Dendritic cell treated with granulocyte-macrophage colony-stimulating factor and Interleukin-4, amounts not matched to agents 40 ng/mL and 50 ng/mL, for 4 days (primary cell): ENCODE measurements at regions not wholly inside any gene's neighbourhood (a gene's known extent, or its start where the extent isn't known, plus 50 kb on each side); places are given as distances from the start of the nearest gene placed in this dataset.

ENCODE experiments used
- H3K27ac Mint-ChIP-seq: one replicate; pipeline ENCODE4 v1.8.0; 2022; ENCODE audit warnings: mild to moderate bottlenecking, mixed read lengths
- H3K27me3 Mint-ChIP-seq: one replicate; pipeline ENCODE4 v1.8.0; 2022; ENCODE audit warnings: mild to moderate bottlenecking, mixed read lengths
- H3K36me3 Mint-ChIP-seq: one replicate; pipeline ENCODE4 v1.8.0; 2022; ENCODE audit warnings: low read depth, mixed read lengths
- H3K4me1 Mint-ChIP-seq: one replicate; pipeline ENCODE4 v1.8.0; 2022; ENCODE audit warnings: low read depth, mixed read lengths
- H3K4me3 Mint-ChIP-seq: one replicate; pipeline ENCODE4 v1.8.0; 2022; ENCODE audit warnings: mild to moderate bottlenecking, moderate library complexity, mixed read lengths
- H3K9me3 Mint-ChIP-seq: one replicate; pipeline ENCODE4 v1.8.0; 2022; ENCODE audit warnings: mixed read lengths
- intact Hi-C: fragments of 100-400 bp; cut with micrococcal nuclease; formaldehyde crosslinking; loops from one replicate; pipeline ENCODE4 v1.15.0; 2022

DNA sequence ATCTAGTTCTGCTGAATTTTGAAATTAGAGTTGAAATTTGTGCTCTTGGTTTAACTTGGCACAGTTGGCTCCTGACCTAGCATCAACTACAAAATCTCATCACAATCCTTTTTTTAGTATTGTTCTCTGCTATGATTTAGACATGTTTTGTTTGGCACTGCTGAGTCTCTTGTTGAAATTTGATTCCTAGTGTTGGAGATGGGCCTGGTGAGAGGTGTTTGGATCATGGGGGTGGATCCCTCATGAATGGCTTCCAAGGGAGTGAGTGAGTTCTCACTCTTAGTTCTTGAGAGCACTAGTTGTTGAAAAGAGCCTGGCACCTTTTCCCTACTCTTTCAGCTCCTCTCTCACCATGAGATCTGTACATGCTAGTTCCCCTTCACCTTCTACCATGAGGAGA lies 605.6 kb upstream of the SLC39A10 start:
- no peak overlapping the region for H3K27ac Mint-ChIP-seq
- H3K4me3 Mint-ChIP-seq = no peak overlapping the region
- intact Hi-C loops = no loop called here
- no peaks in the 10 kb centered on the region for H3K27me3 Mint-ChIP-seq
- no peaks in the 10 kb centered on the region for H3K9me3 Mint-ChIP-seq
- H3K4me1 Mint-ChIP-seq = no peaks in the 10 kb centered on the region
- H3K36me3 Mint-ChIP-seq = no peaks in the 10 kb centered on the region

DNA sequence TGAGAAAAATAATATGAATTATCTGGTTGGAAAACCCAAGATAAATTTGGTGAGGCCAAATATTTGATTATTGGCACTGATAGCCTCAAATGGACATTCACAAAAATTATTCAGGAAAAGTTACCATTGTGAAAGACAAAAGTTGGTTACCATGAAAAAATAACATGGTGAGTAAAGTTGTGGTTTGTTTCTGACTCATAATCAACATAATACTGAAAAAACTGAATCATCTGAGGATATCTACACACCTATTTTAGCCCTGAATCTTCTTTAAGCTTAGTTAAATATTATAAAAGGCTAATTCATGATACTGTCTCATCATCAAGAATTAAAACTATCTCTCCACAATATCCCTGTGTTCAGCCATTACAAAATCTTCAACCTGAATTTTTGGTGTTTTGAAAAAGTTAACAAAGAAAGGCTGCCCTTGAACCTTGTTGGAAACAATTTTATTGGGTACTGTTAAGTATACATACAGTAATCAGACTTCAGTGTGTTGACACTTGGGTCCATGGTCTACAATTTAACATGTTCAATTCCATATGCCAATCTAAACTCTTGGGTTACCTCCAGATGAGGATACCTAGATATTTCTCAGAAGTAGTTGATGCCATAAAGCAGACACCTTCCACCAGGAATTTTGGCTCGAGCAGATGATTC lies 607.5 kb upstream of the SLC39A10 start:
- Mint-ChIP-seq H3K4me3 (no peak overlapping the region), H3K27ac (no peak overlapping the region), H3K36me3 (no peaks in the 10 kb centered on the region), H3K27me3 (no peaks in the 10 kb centered on the region), H3K9me3 (no peaks in the 10 kb centered on the region), H3K4me1 (no peaks in the 10 kb centered on the region)
- intact Hi-C loops = no loop called here

DNA sequence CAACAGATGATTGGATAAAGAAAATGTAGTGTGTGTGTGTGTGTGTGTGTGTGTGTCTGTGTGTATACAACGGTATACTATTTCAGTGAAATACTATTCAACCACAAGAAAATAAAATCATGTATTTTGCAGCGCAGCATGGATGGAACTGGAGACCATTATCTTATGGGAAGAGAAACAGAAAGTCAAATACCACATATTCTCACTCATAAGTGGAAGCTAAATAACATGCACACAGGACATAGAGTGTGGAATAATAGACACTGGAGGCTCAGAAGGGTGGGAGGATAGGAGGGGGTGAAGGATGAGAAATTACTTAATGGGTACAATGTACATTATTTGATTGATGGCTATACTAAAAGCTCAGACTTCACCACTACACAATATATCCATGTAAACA lies 609.1 kb upstream of the SLC39A10 start:
- Mint-ChIP-seq H3K4me1 (no peaks in the 10 kb centered on the region), H3K27me3 (no peaks in the 10 kb centered on the region), H3K4me3 (no peak overlapping the region), H3K36me3 (no peaks in the 10 kb centered on the region), H3K9me3 (no peaks in the 10 kb centered on the region), H3K27ac (no peak overlapping the region)
- intact Hi-C loops = no loop called here

DNA sequence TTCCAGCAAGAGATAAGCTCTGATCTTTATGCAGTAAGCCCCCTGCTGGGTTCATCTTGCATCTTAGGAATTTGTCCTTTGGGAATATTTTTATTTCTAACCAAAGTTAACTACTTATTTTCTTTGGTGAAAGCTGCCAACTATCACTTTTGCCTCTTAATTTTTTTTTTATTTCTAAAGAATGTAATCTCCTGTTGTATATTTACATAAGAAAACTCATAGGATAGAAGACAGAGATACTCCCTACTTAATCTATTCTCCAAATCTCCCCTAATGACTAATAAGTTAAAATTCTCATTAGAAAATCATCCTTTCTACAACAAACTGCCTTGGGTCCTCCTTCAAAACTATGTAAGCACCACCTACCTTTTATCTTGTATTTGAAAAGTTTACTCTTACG lies 612.2 kb upstream of the SLC39A10 start:
- Mint-ChIP-seq H3K27me3 (no peaks in the 10 kb centered on the region), H3K9me3 (no peaks in the 10 kb centered on the region), H3K4me3 (no peak overlapping the region), H3K36me3 (no peaks in the 10 kb centered on the region), H3K27ac (no peak overlapping the region), H3K4me1 (no peaks in the 10 kb centered on the region)
- intact Hi-C loops = no loop called here

DNA sequence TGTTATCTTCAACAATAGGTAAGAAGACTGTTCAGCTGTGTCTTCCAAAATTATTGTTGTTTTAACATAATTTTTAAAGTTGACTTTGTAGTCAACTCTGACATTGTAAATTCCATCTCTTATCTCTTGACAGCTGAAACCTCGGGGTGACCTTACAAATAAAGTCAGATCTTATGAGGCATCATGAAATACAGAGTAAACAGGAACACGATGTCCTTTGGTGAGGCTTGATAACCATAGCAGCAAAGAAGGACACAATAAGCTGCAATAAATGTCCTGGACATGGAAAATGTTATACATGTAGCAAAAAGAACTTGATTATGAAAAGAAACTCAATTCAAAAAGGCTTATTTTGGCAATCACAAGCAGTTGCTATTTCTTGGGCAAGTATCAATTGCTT lies 618.9 kb upstream of the SLC39A10 start:
- Mint-ChIP-seq H3K4me1 (no peaks in the 10 kb centered on the region), H3K9me3 (no peaks in the 10 kb centered on the region), H3K4me3 (no peak overlapping the region), H3K27me3 (no peaks in the 10 kb centered on the region), H3K36me3 (no peaks in the 10 kb centered on the region), H3K27ac (no peak overlapping the region)
- intact Hi-C loops = no loop called here

DNA sequence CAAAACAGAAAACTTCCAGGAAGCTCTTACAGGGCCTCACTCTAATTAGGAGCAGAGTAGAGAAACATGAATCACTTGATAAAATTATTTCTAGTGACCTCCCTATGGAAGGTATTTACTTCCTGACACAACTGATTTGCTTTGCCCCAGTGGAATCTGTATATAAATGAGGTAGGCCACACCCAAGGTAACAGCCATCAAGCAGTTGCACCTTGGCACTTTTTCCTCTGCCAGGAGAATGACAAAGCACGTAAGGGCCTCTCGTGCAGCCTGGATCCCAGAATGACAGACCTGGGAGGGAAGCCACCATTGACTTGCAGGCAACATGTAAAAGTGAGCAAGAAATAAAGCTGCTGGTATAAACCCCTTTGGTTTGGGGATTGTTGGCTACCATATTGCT lies 620.0 kb upstream of the SLC39A10 start:
- no peaks in the 10 kb centered on the region for H3K9me3 Mint-ChIP-seq
- no peaks in the 10 kb centered on the region for H3K27me3 Mint-ChIP-seq
- no peak overlapping the region for H3K4me3 Mint-ChIP-seq
- H3K27ac Mint-ChIP-seq = no peak overlapping the region
- no peaks in the 10 kb centered on the region for H3K36me3 Mint-ChIP-seq
- H3K4me1 Mint-ChIP-seq = no peaks in the 10 kb centered on the region
- intact Hi-C loops = no loop called here

DNA sequence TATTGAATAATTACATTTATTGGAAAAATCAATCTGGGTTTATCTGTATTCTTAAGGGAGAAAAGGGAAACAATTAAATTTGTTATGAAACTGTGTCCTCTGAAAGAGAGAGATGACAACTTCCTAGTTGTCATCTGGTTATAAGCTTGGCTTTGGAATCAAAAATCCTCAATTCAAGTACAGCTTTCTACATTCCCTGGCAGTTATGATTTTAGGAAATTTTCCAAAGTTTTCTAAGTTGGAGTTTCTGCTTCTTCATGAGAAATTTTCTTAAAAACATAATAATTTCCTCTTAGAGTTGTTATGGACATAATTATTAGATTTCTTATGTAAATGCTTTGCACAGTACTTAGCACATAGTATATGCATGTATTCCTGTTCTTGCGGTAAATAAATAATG lies 625.6 kb upstream of the SLC39A10 start:
- Mint-ChIP-seq H3K36me3 (no peaks in the 10 kb centered on the region), H3K9me3 (no peaks in the 10 kb centered on the region), H3K27me3 (no peaks in the 10 kb centered on the region), H3K27ac (no peak overlapping the region), H3K4me3 (no peak overlapping the region), H3K4me1 (no peaks in the 10 kb centered on the region)
- intact Hi-C loops = no loop called here

DNA sequence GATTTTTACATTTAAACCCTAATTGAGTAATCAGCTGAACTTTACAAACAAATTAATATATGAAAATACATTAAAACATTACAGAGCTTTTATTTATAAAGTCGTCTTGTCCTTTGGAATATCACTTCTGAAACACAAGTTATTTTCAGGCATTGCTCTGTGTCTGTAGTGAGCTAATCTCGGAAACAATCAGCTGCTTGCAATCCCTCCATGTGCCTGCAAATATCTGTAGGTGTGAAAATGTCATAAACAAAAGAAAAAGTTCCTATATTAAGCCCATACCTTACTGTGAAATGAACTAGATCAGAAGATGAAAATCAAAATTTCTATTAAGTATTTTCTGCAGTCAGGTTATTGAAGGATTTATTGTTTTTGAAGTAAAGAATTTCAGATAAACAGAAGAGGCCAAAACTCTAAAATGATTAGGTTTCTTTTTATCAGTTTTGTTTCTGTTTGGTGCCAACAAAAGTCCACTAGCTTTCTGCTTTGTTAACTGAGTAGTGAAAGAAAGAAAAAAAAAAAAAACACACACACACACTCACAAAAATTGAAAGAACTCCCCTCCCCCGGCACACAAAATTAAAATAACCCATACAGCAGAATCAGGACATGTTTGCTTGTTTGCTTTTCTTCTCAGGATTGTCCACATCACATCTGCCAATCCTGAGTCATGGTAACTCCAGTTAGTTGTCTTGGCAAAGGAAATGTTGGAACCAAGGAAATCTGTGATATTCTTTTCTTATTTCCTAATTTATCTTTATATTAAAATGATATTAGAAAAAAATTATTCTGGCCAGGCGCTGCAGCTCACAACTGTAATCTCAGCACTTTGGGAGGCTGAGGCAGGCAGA lies 627.0 kb upstream of the SLC39A10 start:
- no peaks in the 10 kb centered on the region for H3K9me3 Mint-ChIP-seq
- H3K4me1 Mint-ChIP-seq = no peaks in the 10 kb centered on the region
- H3K4me3 Mint-ChIP-seq = no peak overlapping the region

DNA sequence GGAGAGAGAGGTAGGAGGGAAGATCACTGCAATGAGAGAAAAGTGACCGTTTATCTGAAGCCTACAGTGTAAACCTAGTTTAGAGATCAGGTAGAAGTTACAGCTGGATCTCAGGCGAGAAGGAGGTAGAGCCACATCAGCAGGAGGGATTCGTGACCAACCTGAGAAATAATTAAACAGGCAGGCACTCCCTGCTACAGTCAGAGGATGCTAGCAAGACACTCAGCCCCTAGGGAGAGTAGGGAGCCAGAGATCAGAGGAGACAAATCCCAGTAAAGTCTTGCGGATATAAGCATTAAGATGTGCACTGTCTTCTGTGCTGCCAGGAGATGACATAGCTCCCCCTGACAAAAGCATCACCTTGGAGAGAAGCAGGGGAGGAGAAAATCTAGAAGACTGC lies 629.1 kb upstream of the SLC39A10 start:
- Mint-ChIP-seq H3K4me1 (no peaks in the 10 kb centered on the region), H3K27ac (no peak overlapping the region), H3K27me3 (no peaks in the 10 kb centered on the region), H3K9me3 (no peaks in the 10 kb centered on the region), H3K4me3 (no peak overlapping the region), H3K36me3 (no peaks in the 10 kb centered on the region)
- intact Hi-C loops = no loop called here

More for the DNA sequence above, 627.0 kb upstream of the SLC39A10 start:
- H3K27me3 Mint-ChIP-seq = no peaks in the 10 kb centered on the region
- intact Hi-C loops = no loop called here
- no peak overlapping the region for H3K27ac Mint-ChIP-seq
- H3K36me3 Mint-ChIP-seq = no peaks in the 10 kb centered on the region

DNA sequence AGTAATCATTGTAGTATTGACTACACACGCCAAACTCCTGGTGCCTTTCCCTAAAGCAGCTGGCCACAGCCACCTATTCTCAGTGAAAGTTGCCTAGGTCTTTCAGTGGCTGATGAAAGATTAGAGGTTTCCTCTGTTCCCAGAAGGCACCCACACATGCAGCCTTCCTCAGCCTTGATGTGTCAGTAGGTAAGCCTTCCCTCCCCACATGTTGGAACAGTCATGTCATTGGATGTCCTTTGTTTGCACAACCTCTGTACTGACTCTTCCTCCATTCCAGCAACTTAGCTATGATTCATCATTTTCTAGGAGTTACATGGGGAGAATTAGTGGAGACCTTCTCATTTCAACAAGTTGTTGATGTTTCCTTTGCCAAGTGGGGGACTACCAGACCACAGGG lies 630.8 kb upstream of the SLC39A10 start:
- intact Hi-C loops = no loop called here
- Mint-ChIP-seq H3K27ac (no peak overlapping the region), H3K4me1 (no peaks in the 10 kb centered on the region)

DNA sequence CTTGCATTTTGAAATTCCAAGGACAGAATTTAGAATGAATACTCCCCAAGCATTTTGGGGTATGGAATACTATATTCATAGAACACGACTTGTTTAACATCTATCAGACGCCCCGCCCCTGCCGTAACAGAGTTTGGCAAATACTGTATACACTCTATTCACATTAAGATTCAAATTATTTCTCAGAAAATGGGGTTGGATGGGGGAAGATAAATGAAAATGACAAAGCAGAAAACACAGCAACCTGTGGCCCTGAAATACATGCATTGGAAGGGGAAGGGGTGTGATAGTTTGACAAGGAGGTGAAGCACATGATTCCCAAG lies 634.6 kb upstream of the SLC39A10 start:
- intact Hi-C loops = no loop called here
- H3K27me3 Mint-ChIP-seq = no peaks in the 10 kb centered on the region
- H3K4me3 Mint-ChIP-seq = no peak overlapping the region
- H3K36me3 Mint-ChIP-seq = no peaks in the 10 kb centered on the region
- no peaks in the 10 kb centered on the region for H3K4me1 Mint-ChIP-seq
- no peaks in the 10 kb centered on the region for H3K9me3 Mint-ChIP-seq
- H3K27ac Mint-ChIP-seq = no peak overlapping the region

More for the DNA sequence above, 630.8 kb upstream of the SLC39A10 start:
- H3K27me3 Mint-ChIP-seq = no peaks in the 10 kb centered on the region
- no peaks in the 10 kb centered on the region for H3K36me3 Mint-ChIP-seq
- H3K4me3 Mint-ChIP-seq = no peak overlapping the region
- H3K9me3 Mint-ChIP-seq = no peaks in the 10 kb centered on the region

DNA sequence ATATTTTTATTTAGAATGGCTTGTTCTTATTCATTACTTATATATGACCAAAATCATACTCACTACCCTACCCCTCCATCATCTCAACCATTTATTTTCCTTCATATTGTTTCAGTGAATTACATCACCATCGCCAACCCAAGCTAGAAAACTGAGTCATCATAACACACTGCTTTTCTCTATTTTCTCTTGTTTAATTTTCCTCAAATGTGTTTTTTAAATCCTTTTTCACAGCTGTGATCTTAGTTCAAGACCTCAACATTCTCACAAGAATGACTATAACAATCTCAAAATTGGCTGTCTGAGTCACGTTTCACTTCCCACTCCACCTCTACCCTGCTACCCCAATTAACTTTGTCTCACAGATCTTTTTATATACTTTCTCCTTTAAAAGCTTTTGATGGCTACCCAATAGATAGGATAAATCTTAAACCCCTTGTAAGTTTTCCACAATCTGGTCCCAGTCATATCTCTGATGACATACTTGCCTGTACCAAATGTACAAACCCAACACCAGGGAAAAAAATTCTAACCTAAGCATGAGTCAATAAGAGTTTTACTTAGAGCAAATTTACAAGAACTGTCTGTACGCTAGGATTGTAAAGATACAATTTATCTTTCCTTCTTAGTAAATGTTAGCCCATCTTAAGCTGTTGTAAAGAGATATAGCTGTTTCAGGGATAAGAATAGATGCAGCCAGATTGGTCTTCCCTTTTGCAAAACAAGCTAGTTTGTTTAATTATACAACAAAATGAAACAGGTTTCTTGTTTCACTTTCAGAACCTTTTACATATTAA lies 635.1 kb upstream of the SLC39A10 start:
- intact Hi-C loops = no loop called here
- Mint-ChIP-seq H3K36me3 (no peaks in the 10 kb centered on the region), H3K4me3 (no peak overlapping the region), H3K27me3 (no peaks in the 10 kb centered on the region), H3K27ac (no peak overlapping the region), H3K4me1 (no peaks in the 10 kb centered on the region), H3K9me3 (no peaks in the 10 kb centered on the region)

DNA sequence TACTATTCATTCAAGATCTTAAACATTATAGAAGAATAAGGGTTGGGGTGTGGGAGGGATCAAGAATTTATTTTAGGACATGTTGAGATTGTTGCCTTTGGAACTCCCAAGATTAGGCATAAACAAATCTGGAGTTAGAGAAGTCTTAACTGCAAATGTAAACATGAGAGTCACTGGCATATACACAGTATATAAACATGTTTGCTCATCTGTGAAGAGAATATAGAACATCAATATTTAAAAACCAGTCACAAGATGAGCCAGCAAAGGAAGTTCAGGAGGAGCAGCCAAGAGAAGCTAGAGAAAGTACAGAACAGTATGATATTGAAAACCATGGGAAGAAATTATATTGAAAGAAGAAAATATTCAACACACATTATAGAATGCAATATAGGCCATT lies 638.6 kb upstream of the SLC39A10 start:
- no peaks in the 10 kb centered on the region for H3K4me1 Mint-ChIP-seq
- H3K4me3 Mint-ChIP-seq = no peak overlapping the region
- H3K27me3 Mint-ChIP-seq = no peaks in the 10 kb centered on the region
- H3K9me3 Mint-ChIP-seq = no peaks in the 10 kb centered on the region
- H3K36me3 Mint-ChIP-seq = no peaks in the 10 kb centered on the region
- H3K27ac Mint-ChIP-seq = no peak overlapping the region
- intact Hi-C loops = no loop called here

DNA sequence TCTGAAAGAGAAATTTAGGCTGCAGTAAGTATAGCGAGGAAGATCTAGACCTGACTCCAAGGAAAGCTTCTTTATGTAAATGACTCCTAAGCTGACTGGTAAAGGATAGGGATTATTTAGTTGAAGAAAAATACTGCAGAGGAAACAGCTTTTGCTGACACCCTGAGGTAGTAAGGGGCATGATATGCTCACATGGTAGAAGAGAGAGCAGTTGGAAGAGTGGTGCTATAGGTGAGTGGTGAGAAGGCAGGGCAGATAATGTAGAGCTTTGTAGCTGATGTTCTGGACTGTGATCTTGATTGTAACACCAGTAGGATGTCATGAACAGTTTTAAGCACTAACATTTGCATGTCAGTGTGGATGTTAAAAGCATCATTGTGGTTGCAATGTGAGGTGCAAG lies 639.1 kb upstream of the SLC39A10 start:
- H3K27ac Mint-ChIP-seq = no peak overlapping the region
- no peaks in the 10 kb centered on the region for H3K27me3 Mint-ChIP-seq
- no peaks in the 10 kb centered on the region for H3K4me1 Mint-ChIP-seq
- no peak overlapping the region for H3K4me3 Mint-ChIP-seq
- intact Hi-C loops = no loop called here
- no peaks in the 10 kb centered on the region for H3K36me3 Mint-ChIP-seq
- H3K9me3 Mint-ChIP-seq = no peaks in the 10 kb centered on the region
